ENCODE measurements at regions not wholly inside any gene's neighbourhood (a gene's known extent, or its start where the extent isn't known, plus 50 kb on each side); places are given as distances from the start of the nearest gene placed in this dataset.
A peak's percentile ranks its signal among the peaks of the same experiment; 100 is the strongest.
"Not testable (repeated sequence)": the region's sequence is repeated elsewhere in the genome, so short reads cannot be mapped to it uniquely, and the experiment has no call there.

- intact Hi-C loops (cut with DNase I): no loop called here
- 77 to 80% methylated on average over 6 of the region's 6 CpGs for WGBS, 2 donors
Observed at GRCh38 chr1:118291661-118292060, 106.6 kb upstream of the SPAG17 start.

GRCh38 chr1:118290571-118290970, 105.5 kb upstream of the SPAG17 start:
- no peaks in the 10 kb centered on the region for H3K27me3 ChIP-seq
- peak in 2 of 4 donors; percentile 44 to 46 for TF ChIP-seq POLR2AphosphoS5 (IDR thresholded peaks at IDR 0.05)
- TF ChIP-seq POLR2A (IDR thresholded peaks at IDR 0.05): no peak
- no peak for DNase-seq
- H3K36me3 ChIP-seq: no peaks in the 10 kb centered on the region
- no peak overlapping the region for H3K4me3 ChIP-seq
- H3K4me1 ChIP-seq: peaks cover 0 to 8% (median 6%) of the 10 kb centered on the region in 4 donors
- H3K27ac ChIP-seq: peak overlapping the region in 1 of 4 donors; percentile 38
- 83 to 88% methylated on average over 6 of the region's 6 CpGs for WGBS, 2 donors
- no peaks in the 10 kb centered on the region for H3K9me3 ChIP-seq
- intact Hi-C loops (cut with DNase I): no loop called here

More at GRCh38 chr1:118291661-118292060, 106.6 kb upstream of the SPAG17 start:
- Histone ChIP-seq H3K36me3 (no peaks in the 10 kb centered on the region), H3K27ac (no peak overlapping the region), H3K4me1 (peaks cover 0 to 8% (median 6%) of the 10 kb centered on the region in 4 donors), H3K9me3 (no peaks in the 10 kb centered on the region), H3K4me3 (no peak overlapping the region), H3K27me3 (no peaks in the 10 kb centered on the region)
- peak; percentile 56 for DNase-seq
- TF ChIP-seq POLR2AphosphoS5 (IDR thresholded peaks at IDR 0.05) (no peak), EP300 (IDR thresholded peaks at IDR 0.05) (no peak), CTCF (IDR thresholded peaks at IDR 0.05) (no peak), POLR2A (IDR thresholded peaks at IDR 0.05) (no peak)

GRCh38 chr1:118290046-118290445, 105.0 kb upstream of the SPAG17 start:
- no peaks in the 10 kb centered on the region for H3K27me3 ChIP-seq
- H3K4me1 ChIP-seq: peaks cover 0 to 4% (median 2%) of the 10 kb centered on the region in 4 donors
- DNase-seq: no peak
- H3K36me3 ChIP-seq: no peaks in the 10 kb centered on the region
- H3K9me3 ChIP-seq: no peaks in the 10 kb centered on the region
- peak overlapping the region in 1 of 4 donors; percentile 38 for H3K27ac ChIP-seq
- WGBS, 2 donors: 81 to 85% methylated on average over 4 of the region's 4 CpGs
- intact Hi-C loops (cut with DNase I): no loop called here
- TF ChIP-seq POLR2AphosphoS5 (IDR thresholded peaks at IDR 0.05) (no peak), CTCF (IDR thresholded peaks at IDR 0.05) (no peak), POLR2A (IDR thresholded peaks at IDR 0.05) (no peak), EP300 (IDR thresholded peaks at IDR 0.05) (no peak)
- no peak overlapping the region for H3K4me3 ChIP-seq

- intact Hi-C loops (cut with DNase I); H3K4me3 ChIP-seq; H3K4me1 ChIP-seq; H3K27ac ChIP-seq; DNase-seq; H3K36me3 ChIP-seq; H3K27me3 ChIP-seq; H3K9me3 ChIP-seq: not testable (repeated sequence)
- WGBS, 2 donors: 90 to 93% methylated on average over 10 of the region's 10 CpGs
Observed at GRCh38 chr1:118280656-118281055, 95.6 kb upstream of the SPAG17 start.

- DNase-seq: no peak
- Histone ChIP-seq H3K27ac (no peak overlapping the region), H3K36me3 (no peaks in the 10 kb centered on the region), H3K27me3 (no peaks in the 10 kb centered on the region), H3K4me1 (peaks cover 0 to 6% (median 0%) of the 10 kb centered on the region in 4 donors), H3K9me3 (peaks cover 0 to 5% (median 2%) of the 10 kb centered on the region in 4 donors), H3K4me3 (no peak overlapping the region)
- intact Hi-C loops (cut with DNase I): no loop called here
- 56 to 67% methylated on average over 8 of the region's 8 CpGs for WGBS, 2 donors
- TF ChIP-seq POLR2A (IDR thresholded peaks at IDR 0.05) (no peak), EP300 (IDR thresholded peaks at IDR 0.05) (no peak), POLR2AphosphoS5 (IDR thresholded peaks at IDR 0.05) (no peak), CTCF (IDR thresholded peaks at IDR 0.05) (no peak)
Observed at GRCh38 chr1:118275472-118276115, 90.6 kb upstream of the SPAG17 start.

GRCh38 chr1:118272884-118273283, 87.9 kb upstream of the SPAG17 start:
- H3K27me3 ChIP-seq: no peaks in the 10 kb centered on the region
- intact Hi-C loops (cut with DNase I): no loop called here
- H3K27ac ChIP-seq: no peak overlapping the region
- H3K36me3 ChIP-seq: no peaks in the 10 kb centered on the region
- DNase-seq: no peak
- WGBS, 2 donors: 74 to 75% methylated on average over 5 of the region's 5 CpGs
- H3K4me1 ChIP-seq: peaks cover 0 to 6% (median 0%) of the 10 kb centered on the region in 4 donors
- H3K4me3 ChIP-seq: no peak overlapping the region
- TF ChIP-seq POLR2A (IDR thresholded peaks at IDR 0.05): no peak
- no peak for TF ChIP-seq EP300 (IDR thresholded peaks at IDR 0.05)
- TF ChIP-seq CTCF (IDR thresholded peaks at IDR 0.05): no peak
- no peak for TF ChIP-seq POLR2AphosphoS5 (IDR thresholded peaks at IDR 0.05)
- peaks cover 0 to 5% (median 2%) of the 10 kb centered on the region in 4 donors for H3K9me3 ChIP-seq

All from sigmoid colon (tissue), 6 donors.